GM20000 (cell line): ENCODE measurements at regions not wholly inside any gene's neighbourhood (a gene's known extent, or its start where the extent isn't known, plus 50 kb on each side); places are given as distances from the start of the nearest gene placed in this dataset.

ENCODE experiments used
- DNase-seq: peaks from one replicate; pipeline ENCODE4 v3.0.0; 2012; ENCODE audit warnings: low spot score
- TF ChIP-seq, protein P1 (sequence below): IDR thresholded peaks from 2 replicates; pipeline ENCODE4 v1.5.1; 2012; ENCODE audit warnings: mild to moderate bottlenecking, control low read depth; ENCODE audit errors: extremely low read depth, missing control alignments

DNA sequence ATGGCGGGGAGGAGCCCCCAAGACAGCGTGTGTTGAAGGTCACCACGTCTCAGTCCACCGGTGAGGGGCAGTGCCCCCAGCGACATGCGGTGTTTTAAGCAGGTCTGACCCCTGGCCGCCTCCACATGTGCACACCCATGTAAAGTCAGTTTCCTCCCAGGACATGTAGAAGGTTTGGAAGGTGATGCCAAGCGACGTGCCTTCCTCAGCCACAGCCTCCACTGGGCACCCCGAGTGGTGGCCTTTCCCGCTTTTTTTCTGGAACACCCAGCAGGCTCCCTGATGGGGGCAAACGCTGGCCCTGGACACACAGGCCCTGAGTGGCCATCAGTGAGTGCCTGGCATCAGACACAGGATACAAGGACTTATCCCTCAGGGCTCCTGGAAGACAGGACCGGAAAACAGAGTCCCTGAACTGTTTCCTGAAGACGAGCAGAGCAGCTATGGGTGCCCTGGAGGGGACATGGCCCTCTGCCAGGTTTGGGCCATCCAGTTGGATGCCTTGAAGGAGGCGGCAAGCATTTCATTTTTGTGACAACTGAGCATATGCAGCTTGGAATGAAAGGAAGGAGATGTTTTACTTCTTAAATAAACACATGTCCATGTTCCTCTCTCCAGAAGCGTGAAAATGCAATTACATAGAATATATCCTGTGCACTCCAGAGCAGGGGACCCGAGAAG lies 275.8 kb upstream of the IRX2 start:
- TF ChIP-seq, protein P1, sequence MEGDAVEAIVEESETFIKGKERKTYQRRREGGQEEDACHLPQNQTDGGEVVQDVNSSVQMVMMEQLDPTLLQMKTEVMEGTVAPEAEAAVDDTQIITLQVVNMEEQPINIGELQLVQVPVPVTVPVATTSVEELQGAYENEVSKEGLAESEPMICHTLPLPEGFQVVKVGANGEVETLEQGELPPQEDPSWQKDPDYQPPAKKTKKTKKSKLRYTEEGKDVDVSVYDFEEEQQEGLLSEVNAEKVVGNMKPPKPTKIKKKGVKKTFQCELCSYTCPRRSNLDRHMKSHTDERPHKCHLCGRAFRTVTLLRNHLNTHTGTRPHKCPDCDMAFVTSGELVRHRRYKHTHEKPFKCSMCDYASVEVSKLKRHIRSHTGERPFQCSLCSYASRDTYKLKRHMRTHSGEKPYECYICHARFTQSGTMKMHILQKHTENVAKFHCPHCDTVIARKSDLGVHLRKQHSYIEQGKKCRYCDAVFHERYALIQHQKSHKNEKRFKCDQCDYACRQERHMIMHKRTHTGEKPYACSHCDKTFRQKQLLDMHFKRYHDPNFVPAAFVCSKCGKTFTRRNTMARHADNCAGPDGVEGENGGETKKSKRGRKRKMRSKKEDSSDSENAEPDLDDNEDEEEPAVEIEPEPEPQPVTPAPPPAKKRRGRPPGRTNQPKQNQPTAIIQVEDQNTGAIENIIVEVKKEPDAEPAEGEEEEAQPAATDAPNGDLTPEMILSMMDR, result no peak
- DNase-seq, result no peak

DNA sequence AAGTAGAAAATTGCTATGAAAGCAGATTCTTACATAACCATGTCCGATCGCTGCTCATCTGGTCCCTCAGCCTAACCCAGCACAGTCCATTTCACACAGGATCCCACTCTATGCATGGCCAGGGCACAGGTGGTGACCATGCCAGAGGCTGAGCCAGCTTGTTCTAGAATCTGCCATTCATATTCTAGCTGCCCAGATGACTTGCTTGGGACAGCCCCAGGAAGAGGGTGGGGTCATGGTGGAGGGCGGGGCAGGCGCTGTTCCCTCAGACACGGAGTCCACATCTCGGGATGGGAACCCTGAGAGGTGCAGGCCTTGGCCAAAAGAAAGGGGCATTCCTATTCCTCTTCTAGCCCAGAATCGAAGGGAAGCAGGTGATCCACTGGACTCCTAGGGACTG lies 275.2 kb upstream of the IRX2 start:
- no peak for DNase-seq
- TF ChIP-seq, protein P1, result no peak

DNA sequence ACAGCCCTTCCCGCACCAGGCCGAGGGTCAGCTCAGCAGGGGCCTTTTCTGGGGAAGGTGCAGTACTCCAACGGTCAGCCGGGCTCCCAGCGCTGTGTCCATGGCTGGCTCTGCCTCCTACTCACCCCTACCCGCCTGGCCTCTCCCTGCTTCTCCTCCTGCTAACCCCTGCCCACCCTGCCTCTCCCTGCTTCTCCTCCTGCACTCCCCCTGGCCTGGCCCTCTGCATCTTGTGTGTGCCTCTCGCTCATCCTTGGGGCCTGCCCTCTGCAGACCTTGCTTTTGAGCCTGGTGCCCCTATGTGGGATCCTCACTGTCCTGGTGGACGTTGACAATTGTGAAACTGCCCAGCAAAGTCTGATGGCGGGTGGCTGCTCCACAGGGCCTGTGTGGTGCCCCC lies 274.6 kb upstream of the IRX2 start:
- TF ChIP-seq, protein P1, result no peak
- DNase-seq, result no peak

DNA sequence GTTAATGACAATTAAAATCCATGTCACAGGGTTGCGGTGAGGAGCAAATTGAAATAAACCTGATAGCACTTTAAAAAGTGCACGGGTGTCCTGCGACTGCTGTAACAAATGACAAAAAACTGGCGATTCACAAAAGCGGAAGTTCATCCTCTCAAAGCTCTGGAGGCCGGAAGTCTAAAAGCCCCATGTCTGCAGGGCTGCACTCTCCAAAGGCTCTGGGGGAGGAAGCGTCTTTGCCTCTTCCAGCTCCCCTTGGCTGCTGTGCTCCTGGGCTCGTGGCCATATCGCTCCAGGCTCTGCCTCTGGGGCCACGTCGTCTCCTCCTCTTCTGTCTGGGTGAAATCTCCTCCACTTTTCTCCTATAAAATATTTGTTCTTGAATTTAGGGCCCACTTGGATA lies 273.9 kb upstream of the IRX2 start:
- TF ChIP-seq, protein P1, result no peak
- no peak for DNase-seq

DNA sequence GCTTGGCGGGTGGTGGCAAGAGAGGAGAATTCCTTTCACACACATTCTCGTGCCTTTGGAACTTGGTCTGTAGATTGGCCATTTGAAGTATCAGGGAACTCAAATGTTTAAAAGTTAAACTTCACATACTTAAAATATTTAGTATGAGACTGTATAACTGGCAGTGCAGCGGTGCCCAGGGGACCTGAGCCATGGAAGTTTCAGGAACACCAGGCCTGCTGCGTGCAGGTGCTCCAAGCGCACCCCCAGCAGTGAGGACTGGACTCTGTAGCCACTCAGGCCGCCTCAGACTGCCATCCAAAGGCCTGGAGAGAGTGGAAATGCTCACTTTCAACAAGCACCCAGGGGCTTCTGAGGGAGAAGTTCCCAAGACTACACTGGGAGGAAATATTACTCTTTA lies 273.5 kb upstream of the IRX2 start:
- DNase-seq, result no peak

DNA sequence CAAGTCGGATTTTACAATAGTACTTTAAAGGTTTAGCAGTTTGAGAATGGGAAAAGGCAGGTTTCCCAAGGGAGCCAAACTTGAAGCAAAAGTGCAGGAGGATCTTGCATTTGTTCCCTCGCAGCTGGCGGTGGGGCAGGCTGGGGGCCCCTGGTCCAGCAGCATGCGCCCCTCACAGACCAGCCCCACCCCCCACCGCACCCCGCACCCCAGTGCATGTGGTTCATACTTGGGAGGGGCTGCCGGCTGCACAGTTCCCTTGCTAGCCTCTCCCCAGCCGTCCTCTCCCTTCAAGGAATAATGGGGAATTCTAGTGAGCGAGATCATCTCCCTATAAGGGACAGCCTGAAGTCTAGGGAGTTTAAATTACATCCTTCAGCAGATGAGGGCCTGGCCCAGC lies 273.1 kb upstream of the IRX2 start:
- no peak for DNase-seq
- TF ChIP-seq, protein P1, result no peak

More for the DNA sequence above, 273.5 kb upstream of the IRX2 start:
- TF ChIP-seq, protein P1, result no peak

DNA sequence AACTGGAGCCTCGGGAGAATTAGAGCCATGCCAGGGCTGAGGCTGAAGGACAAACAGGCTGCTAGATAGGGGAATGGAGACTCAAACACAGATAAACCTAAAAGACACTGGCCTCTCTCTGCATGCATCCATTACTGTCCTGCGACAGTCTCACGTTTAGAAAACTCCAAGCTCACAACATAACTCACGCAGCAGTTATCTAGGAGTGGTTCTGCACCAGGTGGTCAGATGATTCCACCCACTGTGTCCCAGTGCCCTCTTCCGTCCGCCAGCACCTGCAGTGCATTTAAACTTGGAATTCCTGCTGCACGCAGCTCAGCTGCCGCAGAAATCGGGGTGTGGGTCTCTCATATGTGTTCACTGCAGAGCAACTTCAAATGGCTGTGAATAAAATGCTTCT lies 272.6 kb upstream of the IRX2 start:
- TF ChIP-seq, protein P1, result no peak
- DNase-seq, result no peak
